Choroid plexus epithelial cell (primary cell): ENCODE measurements at regions not wholly inside any gene's neighbourhood (a gene's known extent, or its start where the extent isn't known, plus 50 kb on each side); places are given as distances from the start of the nearest gene placed in this dataset.

ENCODE experiments used
- DNase-seq: peaks from one replicate; pipeline ENCODE4 v3.0.0-alpha.2; 2010; ENCODE audit warnings: low read depth
- H3K4me3 ChIP-seq: 2 replicates; pipeline ENCODE4 v1.5.1; 2011; ENCODE audit warnings: low read depth, mild to moderate bottlenecking, control low read depth, low read length, moderate library complexity
- CTCF ChIP-seq: conservative IDR thresholded peaks from 2 replicates; pipeline ENCODE4 v1.5.1; 2011; ENCODE audit warnings: low read depth, mild to moderate bottlenecking, control low read depth, inconsistent platforms, low read length, moderate library complexity

DNA sequence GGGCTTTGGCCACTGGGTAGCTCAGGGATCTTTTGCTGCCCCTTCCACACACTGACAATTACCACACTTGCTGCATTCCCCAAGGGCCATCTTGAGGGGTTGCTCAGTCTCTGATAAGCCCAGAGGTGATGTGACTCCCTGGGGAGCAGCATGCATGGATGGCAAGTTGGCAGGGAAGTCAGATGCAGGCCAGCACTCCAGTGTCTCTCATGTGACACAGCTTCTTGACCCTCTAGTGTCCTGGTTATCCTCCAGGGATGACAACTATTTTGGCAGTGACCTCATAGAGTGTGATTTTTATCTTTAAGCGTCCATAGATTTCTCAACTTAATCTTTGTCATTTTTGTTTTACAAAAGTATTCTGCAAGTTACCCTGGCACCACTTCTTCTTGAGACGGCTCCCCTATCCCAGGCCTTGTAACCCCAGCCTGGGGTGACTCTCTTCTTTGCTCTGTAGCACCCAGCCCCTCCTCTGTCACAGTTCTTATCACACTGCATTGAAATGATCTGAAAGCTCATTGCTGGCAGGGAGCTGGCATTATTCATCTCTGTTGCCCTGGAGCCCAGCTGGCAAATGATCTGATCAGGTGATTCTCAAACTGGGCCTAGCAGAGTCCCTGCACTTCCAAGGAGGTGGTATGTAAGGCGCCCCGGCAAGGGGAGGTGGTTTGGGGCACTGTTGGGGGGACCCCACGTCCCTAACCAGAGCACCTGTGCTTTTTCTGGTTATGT, 72.6 kb downstream of the TENT5C start:
- no peak for DNase-seq
- no peak for TF ChIP-seq CTCF
- no peak overlapping the region for H3K4me3 ChIP-seq

GRCh38 chr1:117679299-117679698, 73.5 kb downstream of the TENT5C start:
- DNase-seq = no peak
- H3K4me3 ChIP-seq = no peak overlapping the region
- TF ChIP-seq CTCF = no peak

GRCh38 chr1:117679868-117680267, 74.0 kb downstream of the TENT5C start:
- no peak overlapping the region for H3K4me3 ChIP-seq
- TF ChIP-seq CTCF = no peak
- no peak for DNase-seq

DNA sequence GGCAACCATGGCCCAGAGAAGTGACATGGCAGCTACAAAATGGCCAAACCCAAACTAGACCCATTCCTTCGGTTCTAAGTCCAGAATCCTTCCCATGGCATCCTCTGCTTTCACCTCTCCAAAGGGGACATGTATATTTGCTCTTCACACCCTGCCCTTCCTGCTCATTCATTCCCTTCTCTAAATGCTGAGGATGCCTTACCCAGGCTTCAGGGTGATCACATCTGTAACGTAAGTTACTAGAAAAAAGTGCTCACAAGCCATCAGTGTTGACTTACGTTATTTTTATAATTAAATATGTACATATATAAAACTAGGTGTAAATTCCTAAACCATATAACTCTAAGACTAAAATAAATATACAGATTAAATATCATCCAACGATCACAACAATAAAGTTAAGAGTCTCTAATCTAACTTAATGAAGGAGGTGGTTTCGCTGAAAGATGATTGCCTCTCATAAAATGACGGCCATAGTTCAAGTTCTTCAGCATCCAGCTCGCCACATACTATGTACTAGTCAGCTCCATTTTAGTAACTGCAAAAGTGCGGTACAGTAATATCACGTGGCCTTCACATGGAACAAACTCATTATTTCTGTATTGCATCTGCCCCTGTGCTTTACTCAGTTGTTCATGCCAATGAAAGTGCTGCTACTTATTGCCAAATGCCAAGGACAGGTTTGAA, 74.6 kb downstream of the TENT5C start:
- no peak for TF ChIP-seq CTCF
- DNase-seq = no peak
- H3K4me3 ChIP-seq = no peak overlapping the region

- no peak overlapping the region for H3K4me3 ChIP-seq
- no peak for TF ChIP-seq CTCF
- DNase-seq = no peak
Observed at GRCh38 chr1:117681093-117681900, 75.4 kb downstream of the TENT5C start.

DNA sequence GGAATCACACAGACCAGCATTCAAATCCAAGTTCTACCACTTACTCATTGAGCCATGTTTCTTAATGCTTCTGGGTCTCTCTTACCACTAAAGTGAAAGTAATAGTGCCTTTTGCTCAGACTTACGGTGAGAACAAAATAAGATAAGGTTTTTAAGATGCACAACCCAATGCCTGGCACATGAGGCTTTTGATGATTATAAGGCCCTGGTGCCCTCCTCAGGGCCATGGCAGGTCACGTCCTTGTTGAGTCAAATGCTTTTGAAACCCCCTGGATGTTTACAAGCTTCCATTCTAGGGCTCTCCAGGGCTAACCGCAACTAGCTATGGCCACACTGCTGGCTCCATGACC, 76.0 kb downstream of the TENT5C start:
- TF ChIP-seq CTCF = no peak
- no peak for DNase-seq
- H3K4me3 ChIP-seq = no peak overlapping the region
